ENCODE measurements at regions not wholly inside any gene's neighbourhood (a gene's known extent, or its start where the extent isn't known, plus 50 kb on each side); places are given as distances from the start of the nearest gene placed in this dataset.

- intact Hi-C loops (cut with micrococcal nuclease), result no loop called here
- no peak for ATAC-seq (ENCODE audit: low read depth)
Measured at GRCh38 chr5:104347119-104347708, 784.6 kb upstream of the NUDT12 start.

GRCh38 chr5:104345222-104346016 is 782.8 kb upstream of the NUDT12 start:
- ATAC-seq (ENCODE audit: low read depth) (no peak), DNase-seq (no peak)
- H3K9me3 ChIP-seq (ENCODE audit: control extremely low read depth in 1 of 3, control insufficient read depth in 2 of 3, insufficient read depth in 1 of 3, low read length in 2 of 3), result no peaks in the 10 kb centered on the region
- H2AFZ ChIP-seq (ENCODE audit: insufficient read depth, low read depth, low read length, poor library complexity, severe bottlenecking), result no peak overlapping the region
- no peaks in the 10 kb centered on the region for H3K27me3 ChIP-seq (replicated peaks in 1 of 4; ENCODE audit: control extremely low read depth in 1 of 4, control insufficient read depth in 3 of 4, insufficient read depth in 4 of 4, low read length in 3 of 4)
- Mint-ChIP-seq H3K27me3 (no peaks in the 10 kb centered on the region), H3K9me3 (ENCODE audit: insufficient read depth) (no peaks in the 10 kb centered on the region), H3K4me3 (no peak overlapping the region), H3K4me1 (no peaks in the 10 kb centered on the region), H3K27ac (no peak overlapping the region)
- CTCF ChIA-PET, result no interaction called here
- no peak overlapping the region for H3K4me2 ChIP-seq (replicated peaks; ENCODE audit: low read depth, low read length, poor library complexity, severe bottlenecking)
- no peak overlapping the region for H3K4me3 ChIP-seq (ENCODE audit: control extremely low read depth in 1 of 5, extremely low read depth in 1 of 5, insufficient read depth in 1 of 5, low read depth in 2 of 5, low read length in 4 of 5)
- POLR2A ChIA-PET, result no interaction called here
- H3K79me2 ChIP-seq (ENCODE audit: control insufficient read depth, insufficient read depth, low read length), result no peaks in the 10 kb centered on the region
- no peaks in the 10 kb centered on the region for H3K4me1 ChIP-seq (ENCODE audit: control insufficient read depth in 2 of 2, insufficient read depth in 2 of 2, low read length in 2 of 2)
- no peak for TF ChIP-seq EZH2 (IDR thresholded peaks at IDR 0.05; ENCODE audit: borderline replicate concordance, insufficient read depth, low read depth, low read length, poor library complexity, severe bottlenecking)
- TF ChIP-seq, protein P1, sequence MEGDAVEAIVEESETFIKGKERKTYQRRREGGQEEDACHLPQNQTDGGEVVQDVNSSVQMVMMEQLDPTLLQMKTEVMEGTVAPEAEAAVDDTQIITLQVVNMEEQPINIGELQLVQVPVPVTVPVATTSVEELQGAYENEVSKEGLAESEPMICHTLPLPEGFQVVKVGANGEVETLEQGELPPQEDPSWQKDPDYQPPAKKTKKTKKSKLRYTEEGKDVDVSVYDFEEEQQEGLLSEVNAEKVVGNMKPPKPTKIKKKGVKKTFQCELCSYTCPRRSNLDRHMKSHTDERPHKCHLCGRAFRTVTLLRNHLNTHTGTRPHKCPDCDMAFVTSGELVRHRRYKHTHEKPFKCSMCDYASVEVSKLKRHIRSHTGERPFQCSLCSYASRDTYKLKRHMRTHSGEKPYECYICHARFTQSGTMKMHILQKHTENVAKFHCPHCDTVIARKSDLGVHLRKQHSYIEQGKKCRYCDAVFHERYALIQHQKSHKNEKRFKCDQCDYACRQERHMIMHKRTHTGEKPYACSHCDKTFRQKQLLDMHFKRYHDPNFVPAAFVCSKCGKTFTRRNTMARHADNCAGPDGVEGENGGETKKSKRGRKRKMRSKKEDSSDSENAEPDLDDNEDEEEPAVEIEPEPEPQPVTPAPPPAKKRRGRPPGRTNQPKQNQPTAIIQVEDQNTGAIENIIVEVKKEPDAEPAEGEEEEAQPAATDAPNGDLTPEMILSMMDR (IDR thresholded peaks at IDR 0.05), result no peak
- H3K27ac ChIP-seq (ENCODE audit: low read length in 2 of 2), result no peak overlapping the region
- WGBS (ENCODE audit: insufficient coverage), result 89% methylated on average over 7 of the region's 7 CpGs
- intact Hi-C loops (cut with micrococcal nuclease), result no loop called here
- no peaks in the 10 kb centered on the region for H3K36me3 ChIP-seq (replicated peaks in 1 of 2; ENCODE audit: control extremely low read depth in 1 of 2, control insufficient read depth in 1 of 2, extremely low read depth in 1 of 2, insufficient read depth in 2 of 2, low read length in 1 of 2)
- no peaks in the 10 kb centered on the region for H4K20me1 ChIP-seq (ENCODE audit: control insufficient read depth, insufficient read depth, low read length, poor library complexity, severe bottlenecking)
- H3K9ac ChIP-seq (ENCODE audit: low read length), result no peak overlapping the region

More at GRCh38 chr5:104347119-104347708, 784.6 kb upstream of the NUDT12 start:
- Histone ChIP-seq H3K9me3 (ENCODE audit: control extremely low read depth in 1 of 3, control insufficient read depth in 2 of 3, insufficient read depth in 1 of 3, low read length in 2 of 3) (no peaks in the 10 kb centered on the region), H3K9ac (ENCODE audit: low read length) (no peak overlapping the region), H4K20me1 (ENCODE audit: control insufficient read depth, insufficient read depth, low read length, poor library complexity, severe bottlenecking) (no peaks in the 10 kb centered on the region), H3K4me3 (ENCODE audit: control extremely low read depth in 1 of 5, extremely low read depth in 1 of 5, insufficient read depth in 1 of 5, low read depth in 2 of 5, low read length in 4 of 5) (no peak overlapping the region), H3K36me3 (replicated peaks in 1 of 2; ENCODE audit: control extremely low read depth in 1 of 2, control insufficient read depth in 1 of 2, extremely low read depth in 1 of 2, insufficient read depth in 2 of 2, low read length in 1 of 2) (no peaks in the 10 kb centered on the region), H3K4me2 (replicated peaks; ENCODE audit: low read depth, low read length, poor library complexity, severe bottlenecking) (no peak overlapping the region), H3K79me2 (ENCODE audit: control insufficient read depth, insufficient read depth, low read length) (no peaks in the 10 kb centered on the region), H2AFZ (ENCODE audit: insufficient read depth, low read depth, low read length, poor library complexity, severe bottlenecking) (no peak overlapping the region), H3K4me1 (ENCODE audit: control insufficient read depth in 2 of 2, insufficient read depth in 2 of 2, low read length in 2 of 2) (no peaks in the 10 kb centered on the region), H3K27ac (ENCODE audit: low read length in 2 of 2) (no peak overlapping the region), H3K27me3 (replicated peaks in 1 of 4; ENCODE audit: control extremely low read depth in 1 of 4, control insufficient read depth in 3 of 4, insufficient read depth in 4 of 4, low read length in 3 of 4) (no peaks in the 10 kb centered on the region)
- no CpG with 5 or more reads among the region's 1 CpG for WGBS (ENCODE audit: insufficient coverage)
- Mint-ChIP-seq H3K4me1 (no peaks in the 10 kb centered on the region), H3K4me3 (no peak overlapping the region), H3K27me3 (no peaks in the 10 kb centered on the region), H3K27ac (no peak overlapping the region), H3K9me3 (ENCODE audit: insufficient read depth) (no peaks in the 10 kb centered on the region)
- TF ChIP-seq EZH2 (IDR thresholded peaks at IDR 0.05; ENCODE audit: borderline replicate concordance, insufficient read depth, low read depth, low read length, poor library complexity, severe bottlenecking), result no peak
- TF ChIP-seq, protein P1 (IDR thresholded peaks at IDR 0.05), result no peak
- DNase-seq, result no peak
- ChIA-PET CTCF (no interaction called here), POLR2A (no interaction called here)
